K562 (cell line): ENCODE measurements at regions not wholly inside any gene's neighbourhood (a gene's known extent, or its start where the extent isn't known, plus 50 kb on each side); places are given as distances from the start of the nearest gene placed in this dataset.

Experiments
- ARHGAP35 ChIP-seq: fragments of 450-650 bp; IDR thresholded peaks from 2 replicates; pipeline ENCODE4 v1.6.1; 2018; ENCODE audit not compliant: partially characterized antibody
- EP300 ChIP-seq: IDR thresholded peaks from 2 replicates; pipeline ENCODE4 v1.6.1; 2012; ENCODE audit warnings: low read length, improper control_type of control experiment
- EZH2 ChIP-seq: IDR thresholded peaks from 2 replicates; pipeline ENCODE4 v1.6.1; 2012; ENCODE audit warnings: low read depth, mild to moderate bottlenecking, inconsistent platforms, low read length, borderline replicate concordance
- HCFC1 ChIP-seq: IDR thresholded peaks from 2 replicates; pipeline ENCODE4 v1.6.1; 2012; ENCODE audit warnings: low read depth, low read length, improper control_type of control experiment
- NR1H2 ChIP-seq: sonication (generic); formaldehyde crosslinking; IDR thresholded peaks from 2 replicates; pipeline ENCODE4 v1.4.0; 2020; ENCODE audit warnings: mild to moderate bottlenecking, missing genetic modification reagents
- POLR2A ChIP-seq: fragments of 450-650 bp; conservative IDR thresholded peaks from 2 replicates; pipeline ENCODE4 v1.6.1; 2016
- POLR2G ChIP-seq: fragments of 200-400 bp; formaldehyde crosslinking; IDR thresholded peaks from 2 replicates; pipeline ENCODE4 v1.6.1; 2017; ENCODE audit warnings: low read depth, mild to moderate bottlenecking, antibody characterized with exemption, low read length, moderate library complexity
- RFX5 ChIP-seq: IDR thresholded peaks from 2 replicates; pipeline ENCODE4 v1.6.1; 2011; ENCODE audit warnings: low read depth, mild to moderate bottlenecking, improper control_type of control experiment, low read length
- TEAD2 ChIP-seq: fragments of 450-650 bp; IDR thresholded peaks from 2 replicates; pipeline ENCODE4 v1.6.1; 2016; ENCODE audit warnings: missing genetic modification characterization, control low read depth, missing compliant biosample characterization
- ZNF175 ChIP-seq: fragments of 200-800 bp; sonication (Bioruptor generic); IDR thresholded peaks from 2 replicates; pipeline ENCODE4 v1.6.1; 2016; ENCODE audit warnings: low read depth, mild to moderate bottlenecking, missing genetic modification characterization, missing compliant biosample characterization
- ZNF263 ChIP-seq: sonication (generic); formaldehyde crosslinking; IDR thresholded peaks from 2 replicates; pipeline ENCODE4 v1.8.0; 2022; ENCODE audit warnings: mild to moderate bottlenecking, missing genetic modification reagents, borderline replicate concordance
- TF ChIP-seq, protein P1 (sequence below), 3 experiments: IDR thresholded peaks in 2 of 3; conservative IDR thresholded peaks in 1 of 3; 2 replicates each; pipeline ENCODE4 v1.5.1; 2011 to 2012; ENCODE audit warnings: low read length in 3 of 3, mild to moderate bottlenecking in 3 of 3, control low read depth in 2 of 3, improper control_type of control experiment in 1 of 3, inconsistent platforms in 1 of 3, low read depth in 1 of 3, mixed read lengths in 1 of 3, moderate library complexity in 1 of 3; ENCODE audit not compliant: insufficient read depth in 2 of 3
- TF ChIP-seq, protein P2 (sequence below), 2 experiments: fragments of 450-650 bp; formaldehyde crosslinking in 1 of 2; IDR thresholded peaks; 2 replicates each; pipeline versions ENCODE4 v1.4.0 to v1.6.1; 2014 to 2020; ENCODE audit warnings: mild to moderate bottlenecking in 2 of 2, borderline replicate concordance in 1 of 2, low read depth in 1 of 2

DNA sequence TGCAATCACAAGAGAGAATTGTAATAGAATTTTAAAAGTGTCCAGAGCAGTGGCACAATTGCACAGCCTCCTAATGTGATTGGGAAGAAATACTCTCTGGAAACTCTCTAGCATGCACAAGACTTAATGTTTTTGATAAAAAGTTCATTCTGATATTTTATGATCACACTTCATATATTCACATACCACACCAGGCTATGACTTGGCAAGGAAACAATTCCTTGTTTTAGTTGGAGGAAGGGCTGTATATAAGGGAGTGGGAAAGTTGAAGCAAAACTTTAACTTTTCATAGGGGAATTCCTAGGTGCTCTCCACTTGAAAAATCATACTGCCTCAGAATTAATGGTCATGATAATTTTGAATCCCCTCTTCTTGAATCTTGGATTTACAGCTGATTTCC is 61.5 kb upstream of the ASB17 start:
- TF ChIP-seq ZNF175, result no peak
- no peak for TF ChIP-seq HCFC1
- no peak for TF ChIP-seq POLR2G
- TF ChIP-seq ARHGAP35, result no peak
- TF ChIP-seq ZNF263 (CRISPR knock-in tag), result no peak
- TF ChIP-seq, protein P1, sequence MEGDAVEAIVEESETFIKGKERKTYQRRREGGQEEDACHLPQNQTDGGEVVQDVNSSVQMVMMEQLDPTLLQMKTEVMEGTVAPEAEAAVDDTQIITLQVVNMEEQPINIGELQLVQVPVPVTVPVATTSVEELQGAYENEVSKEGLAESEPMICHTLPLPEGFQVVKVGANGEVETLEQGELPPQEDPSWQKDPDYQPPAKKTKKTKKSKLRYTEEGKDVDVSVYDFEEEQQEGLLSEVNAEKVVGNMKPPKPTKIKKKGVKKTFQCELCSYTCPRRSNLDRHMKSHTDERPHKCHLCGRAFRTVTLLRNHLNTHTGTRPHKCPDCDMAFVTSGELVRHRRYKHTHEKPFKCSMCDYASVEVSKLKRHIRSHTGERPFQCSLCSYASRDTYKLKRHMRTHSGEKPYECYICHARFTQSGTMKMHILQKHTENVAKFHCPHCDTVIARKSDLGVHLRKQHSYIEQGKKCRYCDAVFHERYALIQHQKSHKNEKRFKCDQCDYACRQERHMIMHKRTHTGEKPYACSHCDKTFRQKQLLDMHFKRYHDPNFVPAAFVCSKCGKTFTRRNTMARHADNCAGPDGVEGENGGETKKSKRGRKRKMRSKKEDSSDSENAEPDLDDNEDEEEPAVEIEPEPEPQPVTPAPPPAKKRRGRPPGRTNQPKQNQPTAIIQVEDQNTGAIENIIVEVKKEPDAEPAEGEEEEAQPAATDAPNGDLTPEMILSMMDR (IDR thresholded peaks at IDR 0.05 in 2 of 3, conservative IDR thresholded peaks at IDR 0.05 in 1 of 3; ENCODE audit: insufficient read depth in 2 of 3, low read depth in 1 of 3, low read length in 3 of 3), result no peak
- TF ChIP-seq EZH2, result no peak
- TF ChIP-seq RFX5, result no peak
- no peak for TF ChIP-seq NR1H2 (CRISPR knock-in tag)
- TF ChIP-seq EP300, result no peak
- no peak for TF ChIP-seq TEAD2
- no peak for TF ChIP-seq POLR2A
- TF ChIP-seq, protein P2, sequence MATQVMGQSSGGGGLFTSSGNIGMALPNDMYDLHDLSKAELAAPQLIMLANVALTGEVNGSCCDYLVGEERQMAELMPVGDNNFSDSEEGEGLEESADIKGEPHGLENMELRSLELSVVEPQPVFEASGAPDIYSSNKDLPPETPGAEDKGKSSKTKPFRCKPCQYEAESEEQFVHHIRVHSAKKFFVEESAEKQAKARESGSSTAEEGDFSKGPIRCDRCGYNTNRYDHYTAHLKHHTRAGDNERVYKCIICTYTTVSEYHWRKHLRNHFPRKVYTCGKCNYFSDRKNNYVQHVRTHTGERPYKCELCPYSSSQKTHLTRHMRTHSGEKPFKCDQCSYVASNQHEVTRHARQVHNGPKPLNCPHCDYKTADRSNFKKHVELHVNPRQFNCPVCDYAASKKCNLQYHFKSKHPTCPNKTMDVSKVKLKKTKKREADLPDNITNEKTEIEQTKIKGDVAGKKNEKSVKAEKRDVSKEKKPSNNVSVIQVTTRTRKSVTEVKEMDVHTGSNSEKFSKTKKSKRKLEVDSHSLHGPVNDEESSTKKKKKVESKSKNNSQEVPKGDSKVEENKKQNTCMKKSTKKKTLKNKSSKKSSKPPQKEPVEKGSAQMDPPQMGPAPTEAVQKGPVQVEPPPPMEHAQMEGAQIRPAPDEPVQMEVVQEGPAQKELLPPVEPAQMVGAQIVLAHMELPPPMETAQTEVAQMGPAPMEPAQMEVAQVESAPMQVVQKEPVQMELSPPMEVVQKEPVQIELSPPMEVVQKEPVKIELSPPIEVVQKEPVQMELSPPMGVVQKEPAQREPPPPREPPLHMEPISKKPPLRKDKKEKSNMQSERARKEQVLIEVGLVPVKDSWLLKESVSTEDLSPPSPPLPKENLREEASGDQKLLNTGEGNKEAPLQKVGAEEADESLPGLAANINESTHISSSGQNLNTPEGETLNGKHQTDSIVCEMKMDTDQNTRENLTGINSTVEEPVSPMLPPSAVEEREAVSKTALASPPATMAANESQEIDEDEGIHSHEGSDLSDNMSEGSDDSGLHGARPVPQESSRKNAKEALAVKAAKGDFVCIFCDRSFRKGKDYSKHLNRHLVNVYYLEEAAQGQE (IDR thresholded peaks at IDR 0.05; ENCODE audit: borderline replicate concordance), result no peak
- TF ChIP-seq, protein P2 (CRISPR knock-in tag; IDR thresholded peaks at IDR 0.05; ENCODE audit: low read depth), result no peak
